Calu3 (cell line): ENCODE measurements at regions not wholly inside any gene's neighbourhood (a gene's known extent, or its start where the extent isn't known, plus 50 kb on each side); places are given as distances from the start of the nearest gene placed in this dataset.
A peak's percentile ranks its signal among the peaks of the same experiment; 100 is the strongest.

Experiments used
- BruUV-seq: library from RNA; stranded (reverse); fragments of 400-500 nt; replicated peaks from 2 replicates; lab custom pipeline; 2021; lab: Mats Ljungman, UMichigan
- CTCF ChIA-PET: fragments of 300-600 bp; sonication (Branson Sonifier 250); formaldehyde crosslinking; loops from one replicate; lab custom pipeline; 2022; ENCODE audit warnings: antibody characterized with exemption; lab: Charles Lee
- DNase-seq: peaks from one replicate; pipeline ENCODE4 v3.0.0; 2022
- H3K27ac Mint-ChIP-seq: one replicate; pipeline ENCODE4 v1.8.0; 2022; ENCODE audit warnings: mixed read lengths; ENCODE audit not compliant: unreplicated experiment
- H3K27me3 Mint-ChIP-seq: one replicate; pipeline ENCODE4 v1.8.0; 2022; ENCODE audit warnings: mixed read lengths; ENCODE audit not compliant: unreplicated experiment
- H3K36me3 Mint-ChIP-seq: one replicate; pipeline ENCODE4 v1.8.0; 2022; ENCODE audit warnings: mild to moderate bottlenecking, moderate library complexity, mixed read lengths; ENCODE audit not compliant: insufficient read depth, unreplicated experiment
- H3K4me1 Mint-ChIP-seq: one replicate; pipeline ENCODE4 v1.8.0; 2022; ENCODE audit warnings: mild to moderate bottlenecking, low read depth, mixed read lengths; ENCODE audit not compliant: unreplicated experiment
- H3K4me3 Mint-ChIP-seq: one replicate; pipeline ENCODE4 v1.8.0; 2022; ENCODE audit warnings: mild to moderate bottlenecking, low read depth, moderate library complexity, mixed read lengths; ENCODE audit not compliant: unreplicated experiment
- H3K9me3 Mint-ChIP-seq: one replicate; pipeline ENCODE4 v1.8.0; 2022; ENCODE audit warnings: low read depth, mixed read lengths; ENCODE audit not compliant: unreplicated experiment
- intact Hi-C: fragments of 100-400 bp; cut with micrococcal nuclease; formaldehyde crosslinking; loops from one replicate; pipeline ENCODE4 v1.10.0; 2022; ENCODE audit not compliant: unreplicated experiment
- TF ChIP-seq, protein P1 (sequence below): fragments of 200-600 bp; IDR thresholded peaks from one replicate; pipeline ENCODE4 v1.8.0; 2022; ENCODE audit warnings: antibody characterized with exemption; ENCODE audit not compliant: unreplicated experiment

- no peak for DNase-seq
- Mint-ChIP-seq H3K27ac (no peak overlapping the region), H3K9me3 (no peaks in the 10 kb centered on the region), H3K4me1 (no peaks in the 10 kb centered on the region), H3K36me3 (no peaks in the 10 kb centered on the region), H3K4me3 (no peak overlapping the region), H3K27me3 (no peaks in the 10 kb centered on the region)
- CTCF ChIA-PET: no interaction called here
- intact Hi-C loops: no loop called here
- no TSS peak for BruUV-seq
- TF ChIP-seq, protein P1, sequence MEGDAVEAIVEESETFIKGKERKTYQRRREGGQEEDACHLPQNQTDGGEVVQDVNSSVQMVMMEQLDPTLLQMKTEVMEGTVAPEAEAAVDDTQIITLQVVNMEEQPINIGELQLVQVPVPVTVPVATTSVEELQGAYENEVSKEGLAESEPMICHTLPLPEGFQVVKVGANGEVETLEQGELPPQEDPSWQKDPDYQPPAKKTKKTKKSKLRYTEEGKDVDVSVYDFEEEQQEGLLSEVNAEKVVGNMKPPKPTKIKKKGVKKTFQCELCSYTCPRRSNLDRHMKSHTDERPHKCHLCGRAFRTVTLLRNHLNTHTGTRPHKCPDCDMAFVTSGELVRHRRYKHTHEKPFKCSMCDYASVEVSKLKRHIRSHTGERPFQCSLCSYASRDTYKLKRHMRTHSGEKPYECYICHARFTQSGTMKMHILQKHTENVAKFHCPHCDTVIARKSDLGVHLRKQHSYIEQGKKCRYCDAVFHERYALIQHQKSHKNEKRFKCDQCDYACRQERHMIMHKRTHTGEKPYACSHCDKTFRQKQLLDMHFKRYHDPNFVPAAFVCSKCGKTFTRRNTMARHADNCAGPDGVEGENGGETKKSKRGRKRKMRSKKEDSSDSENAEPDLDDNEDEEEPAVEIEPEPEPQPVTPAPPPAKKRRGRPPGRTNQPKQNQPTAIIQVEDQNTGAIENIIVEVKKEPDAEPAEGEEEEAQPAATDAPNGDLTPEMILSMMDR: no peak
These were observed 983.1 kb downstream of the STIM2 start for GRCh38 chr4:27843776-27844175.

DNA sequence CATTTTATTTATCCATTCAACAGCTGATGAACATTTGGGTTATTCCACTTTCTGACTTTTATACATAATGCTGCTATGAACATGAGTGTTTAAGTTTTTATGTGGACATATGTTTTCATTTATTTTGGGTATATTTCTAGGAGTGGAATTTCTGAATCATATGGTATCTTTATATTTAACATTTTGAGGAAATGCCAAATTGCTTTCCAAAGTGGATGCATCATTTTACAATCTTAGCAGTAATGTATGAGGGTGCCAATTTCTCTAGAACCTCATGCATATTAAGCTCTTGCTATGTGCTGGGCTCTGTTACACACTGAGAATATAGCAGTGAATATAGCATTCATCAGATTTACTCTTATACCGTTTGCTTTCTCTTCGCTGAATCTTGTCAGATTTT, 983.7 kb downstream of the STIM2 start:
- DNase-seq: no peak
- Mint-ChIP-seq H3K27me3 (no peaks in the 10 kb centered on the region), H3K9me3 (no peaks in the 10 kb centered on the region), H3K27ac (no peak overlapping the region), H3K36me3 (no peaks in the 10 kb centered on the region), H3K4me1 (no peaks in the 10 kb centered on the region), H3K4me3 (no peak overlapping the region)
- TF ChIP-seq, protein P1: no peak
- BruUV-seq: no TSS peak
- intact Hi-C loops: no loop called here
- CTCF ChIA-PET: no interaction called here

DNA sequence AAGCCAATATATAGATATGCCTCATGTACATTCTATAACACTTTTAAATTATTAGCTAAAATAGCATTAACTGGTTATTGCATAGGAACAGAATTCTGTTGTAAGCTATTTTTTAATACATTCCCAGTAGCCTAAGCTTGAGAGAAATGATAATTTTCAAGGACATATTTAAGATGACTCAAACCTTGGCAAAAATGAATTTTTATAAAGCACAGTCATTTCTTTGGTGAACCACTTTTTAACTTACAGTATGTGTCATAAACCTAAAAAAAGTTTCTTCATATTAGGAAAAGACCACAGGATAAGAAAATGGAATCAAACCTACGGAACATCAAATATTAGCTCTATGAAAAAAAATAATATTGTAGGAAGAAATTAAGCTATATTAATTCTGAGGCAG, 986.3 kb downstream of the STIM2 start:
- TF ChIP-seq, protein P1: no peak
- intact Hi-C loops: loop anchor here (2.0 kb wide), 1 partner anchor 34 kb away; no protein-coding TSS in a partner anchor
- Mint-ChIP-seq H3K27ac (no peak overlapping the region), H3K9me3 (no peaks in the 10 kb centered on the region), H3K4me1 (no peaks in the 10 kb centered on the region), H3K36me3 (no peaks in the 10 kb centered on the region), H3K27me3 (no peaks in the 10 kb centered on the region), H3K4me3 (no peak overlapping the region)
- CTCF ChIA-PET: no interaction called here
- no peak for DNase-seq
- BruUV-seq: no TSS peak

DNA sequence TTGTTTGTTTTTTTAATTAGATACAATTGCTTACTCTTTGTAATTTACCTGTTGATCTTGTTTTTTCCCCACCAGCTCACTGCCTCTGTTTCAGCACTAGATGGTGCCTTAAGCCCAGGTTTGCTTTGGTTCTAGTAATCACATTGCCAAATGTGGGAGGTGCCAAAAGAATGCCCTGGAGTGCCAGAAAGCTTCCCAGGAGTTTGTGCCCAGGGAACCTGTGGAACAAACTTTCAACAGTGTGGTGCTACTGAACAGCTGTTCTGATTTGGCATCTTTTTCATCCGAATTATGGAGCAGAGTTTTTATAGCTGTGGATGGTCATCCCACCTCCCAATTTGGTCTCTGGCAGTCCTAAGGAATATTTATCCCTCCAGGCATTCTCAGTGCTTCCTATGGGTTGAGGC, 1000.7 kb downstream of the STIM2 start:
- no peak overlapping the region for H3K27ac Mint-ChIP-seq
- no peaks in the 10 kb centered on the region for H3K36me3 Mint-ChIP-seq
- no peaks in the 10 kb centered on the region for H3K4me1 Mint-ChIP-seq
- TF ChIP-seq, protein P1: peak; percentile 25
- H3K9me3 Mint-ChIP-seq: no peaks in the 10 kb centered on the region
- intact Hi-C loops: no loop called here
- no peak overlapping the region for H3K4me3 Mint-ChIP-seq
- CTCF ChIA-PET: no interaction called here
- DNase-seq: peak; percentile 13
- no TSS peak for BruUV-seq
- H3K27me3 Mint-ChIP-seq: no peaks in the 10 kb centered on the region
